NCI-H69 (cell line): ENCODE measurements at regions not wholly inside any gene's neighbourhood (a gene's known extent, or its start where the extent isn't known, plus 50 kb on each side); places are given as distances from the start of the nearest gene placed in this dataset.
"Not testable (repeated sequence)": the region's sequence is repeated elsewhere in the genome, so short reads cannot be mapped to it uniquely, and the experiment has no call there.

Experiments used
- DNase-seq: peaks from one replicate; lab custom pipeline; 2025; lab: John Stamatoyannopoulos, UW

- DNase-seq = not testable (repeated sequence)
Measured at GRCh38 chr4:59511809-59512208, 1688.3 kb upstream of the ADGRL3 start.

GRCh38 chr4:59517007-59517406 lies 1683.1 kb upstream of the ADGRL3 start:
- no peak for DNase-seq

- DNase-seq = no peak
Measured at GRCh38 chr4:59518005-59518823, 1681.9 kb upstream of the ADGRL3 start.

- DNase-seq = peak; percentile 1
Measured at GRCh38 chr4:59525885-59526284, 1674.2 kb upstream of the ADGRL3 start.

GRCh38 chr4:59535541-59535940 lies 1664.6 kb upstream of the ADGRL3 start:
- no peak for DNase-seq

GRCh38 chr4:59536428-59536827 lies 1663.7 kb upstream of the ADGRL3 start:
- no peak for DNase-seq

- DNase-seq = no peak
Measured at GRCh38 chr4:59537246-59537886, 1662.8 kb upstream of the ADGRL3 start.

GRCh38 chr4:59539401-59539800 lies 1660.7 kb upstream of the ADGRL3 start:
- no peak for DNase-seq

- DNase-seq = no peak
Measured at GRCh38 chr4:59540311-59540710, 1659.8 kb upstream of the ADGRL3 start.

GRCh38 chr4:59553063-59553720 lies 1646.9 kb upstream of the ADGRL3 start:
- peak; percentile 8 for DNase-seq

GRCh38 chr4:59553721-59554091 lies 1646.4 kb upstream of the ADGRL3 start:
- DNase-seq = no peak

- not testable (repeated sequence) for DNase-seq
Measured at GRCh38 chr4:59556191-59556590, 1643.9 kb upstream of the ADGRL3 start.

- not testable (repeated sequence) for DNase-seq
Measured at GRCh38 chr4:59560141-59560648, 1639.9 kb upstream of the ADGRL3 start.

- DNase-seq = peak; percentile 0
Measured at GRCh38 chr4:59565836-59566235, 1634.3 kb upstream of the ADGRL3 start.

- no peak for DNase-seq
Measured at GRCh38 chr4:59570860-59571476, 1629.2 kb upstream of the ADGRL3 start.

GRCh38 chr4:59571805-59572430 lies 1628.2 kb upstream of the ADGRL3 start:
- peak; percentile 72 for DNase-seq

GRCh38 chr4:59583845-59584568 lies 1616.1 kb upstream of the ADGRL3 start:
- DNase-seq = no peak

- no peak for DNase-seq
Measured at GRCh38 chr4:59597536-59598329, 1602.4 kb upstream of the ADGRL3 start.

GRCh38 chr4:59598330-59598618 lies 1601.9 kb upstream of the ADGRL3 start:
- no peak for DNase-seq

- no peak for DNase-seq
Measured at GRCh38 chr4:59608466-59608865, 1591.7 kb upstream of the ADGRL3 start.

GRCh38 chr4:59612235-59612634 lies 1587.9 kb upstream of the ADGRL3 start:
- no peak for DNase-seq
